Left ventricle myocardium superior (tissue), 1 donor: ENCODE measurements at regions not wholly inside any gene's neighbourhood (a gene's known extent, or its start where the extent isn't known, plus 50 kb on each side); places are given as distances from the start of the nearest gene placed in this dataset.

Source experiments
- ATAC-seq: fragments of 200-7000 bp; cut with Tn5 transposase; one replicate; pipeline ENCODE4 v1.9.1; 2020; ENCODE audit warnings: mild to moderate bottlenecking, moderate library complexity
- DNase-seq: peaks from one replicate; pipeline ENCODE4 v3.0.0-alpha.2; 2020
- intact Hi-C: fragments of 100-400 bp; cut with micrococcal nuclease; formaldehyde crosslinking; loops from one replicate; pipeline ENCODE4 v1.11.0; 2022
- donor health status: DM: no; HTN: yes; CAD: no; lungs with severe emphysema.

DNA sequence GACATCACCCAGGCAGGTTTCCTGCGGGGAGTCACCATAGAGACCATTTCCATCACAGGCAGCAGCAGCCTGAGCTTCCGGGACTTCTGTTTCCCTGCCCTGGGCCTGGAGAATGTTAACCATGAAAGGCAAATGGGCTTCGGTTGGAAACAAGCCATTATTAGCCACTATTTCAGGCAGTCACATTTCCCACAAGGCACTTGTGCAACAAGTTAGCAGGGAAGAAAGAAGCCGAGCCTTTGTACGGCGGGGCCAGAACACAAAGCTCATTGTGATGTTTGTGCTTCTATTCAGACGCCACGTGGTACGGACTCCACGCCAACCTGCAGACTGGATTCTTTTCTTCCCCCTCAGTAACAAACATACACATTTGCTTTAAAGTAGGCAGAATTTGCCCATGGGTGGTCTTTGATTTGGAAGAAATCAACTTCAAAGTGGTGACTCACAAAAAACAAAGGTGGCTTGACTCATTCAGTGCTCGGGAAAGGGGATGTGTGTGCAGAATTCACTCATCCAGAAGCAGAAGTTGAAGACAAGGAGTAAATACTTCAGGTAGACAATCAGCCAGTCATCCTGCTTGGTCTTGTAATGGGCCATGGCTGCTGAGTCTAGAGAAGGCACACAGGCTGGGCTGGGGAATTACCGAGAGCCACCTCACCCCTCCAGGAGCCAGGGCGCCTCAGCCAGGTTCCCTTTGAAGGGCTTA, 154.2 kb upstream of the PRMT8 start:
- peak; percentile 62 for ATAC-seq
- no peak for DNase-seq
- intact Hi-C loops, result no loop called here

DNA sequence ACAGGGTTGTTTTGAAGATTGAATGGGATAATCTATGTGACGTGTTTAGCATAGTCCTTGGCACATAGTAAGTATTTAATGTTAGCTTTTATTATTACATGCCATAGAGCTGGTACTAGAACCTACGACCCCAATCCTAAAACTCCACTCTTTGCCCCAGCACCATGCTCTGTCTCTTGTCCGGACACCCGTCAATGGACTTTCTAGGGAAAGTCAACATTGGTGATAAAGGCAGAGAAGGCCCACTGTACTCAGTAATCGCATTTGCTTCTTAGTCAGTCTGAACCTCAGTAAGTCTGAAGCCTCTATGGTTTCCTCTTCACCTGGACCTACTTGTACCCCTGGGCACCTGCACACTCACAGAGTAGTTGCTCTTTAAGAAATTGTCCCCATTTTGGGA, 153.1 kb upstream of the PRMT8 start:
- no peak for ATAC-seq
- no peak for DNase-seq
- intact Hi-C loops, result no loop called here

DNA sequence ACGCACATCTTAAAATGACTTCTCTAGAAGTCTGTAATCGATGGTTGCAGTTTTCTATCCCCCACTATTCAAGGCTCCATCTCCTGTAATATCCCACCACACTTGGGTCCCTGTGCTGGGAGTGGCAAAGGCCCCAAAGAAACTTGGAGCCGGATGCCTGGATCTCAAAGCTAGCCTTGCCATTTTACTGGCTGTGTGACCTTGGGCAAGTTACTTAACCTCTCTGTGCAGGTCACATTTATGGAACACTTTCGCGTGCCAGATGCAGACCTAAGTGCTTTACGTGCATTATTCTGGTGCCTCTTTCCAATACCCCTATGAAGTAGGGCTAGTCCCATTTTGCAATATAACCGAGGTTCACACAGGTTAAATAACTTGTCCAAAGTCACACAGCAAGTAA, 151.8 kb upstream of the PRMT8 start:
- ATAC-seq (no peak), DNase-seq (no peak)
- intact Hi-C loops, result no loop called here

DNA sequence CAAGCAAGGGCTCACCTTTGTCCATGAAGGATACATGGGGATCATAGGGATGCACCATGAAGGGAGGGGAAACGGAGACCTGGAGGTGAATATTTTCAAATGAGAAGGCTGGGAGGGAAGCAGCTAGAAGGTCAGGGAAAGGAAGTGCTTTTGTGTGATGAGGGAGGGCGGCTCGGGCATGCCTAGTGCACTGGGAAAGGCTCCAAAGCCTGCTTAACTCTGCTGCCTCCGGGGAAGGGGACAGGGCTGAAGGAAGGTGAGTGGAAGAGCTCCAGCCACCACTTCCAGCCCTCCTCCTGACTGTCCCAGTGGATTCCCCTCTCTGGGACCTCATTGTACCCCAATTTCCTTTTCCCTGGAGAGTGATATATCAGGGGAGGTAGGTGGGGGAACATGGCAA, 149.4 kb upstream of the PRMT8 start:
- no peak for DNase-seq
- ATAC-seq, result peak; percentile 78
- intact Hi-C loops, result no loop called here

DNA sequence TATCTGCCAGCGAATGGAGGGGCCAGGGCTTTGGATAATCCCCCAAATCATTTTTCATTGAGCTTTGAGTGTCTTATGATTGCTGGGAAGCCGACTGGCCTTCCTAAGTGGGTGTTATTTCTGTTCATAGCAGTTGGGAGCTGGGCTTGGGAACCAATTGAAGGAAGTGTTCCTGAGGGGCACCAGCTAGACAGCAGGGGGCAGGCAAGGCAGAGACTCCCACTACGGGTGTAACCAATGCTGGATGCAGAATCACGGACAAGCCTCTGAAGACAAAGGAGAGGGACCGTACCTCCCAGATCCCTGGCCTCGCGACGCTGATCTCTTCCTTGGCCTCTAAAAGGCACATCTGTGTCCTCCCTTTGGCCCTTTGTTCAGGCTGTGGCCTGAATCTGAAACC, 149.0 kb upstream of the PRMT8 start:
- ATAC-seq (peak; percentile 93), DNase-seq (peak; percentile 66)
- intact Hi-C loops, result no loop called here

DNA sequence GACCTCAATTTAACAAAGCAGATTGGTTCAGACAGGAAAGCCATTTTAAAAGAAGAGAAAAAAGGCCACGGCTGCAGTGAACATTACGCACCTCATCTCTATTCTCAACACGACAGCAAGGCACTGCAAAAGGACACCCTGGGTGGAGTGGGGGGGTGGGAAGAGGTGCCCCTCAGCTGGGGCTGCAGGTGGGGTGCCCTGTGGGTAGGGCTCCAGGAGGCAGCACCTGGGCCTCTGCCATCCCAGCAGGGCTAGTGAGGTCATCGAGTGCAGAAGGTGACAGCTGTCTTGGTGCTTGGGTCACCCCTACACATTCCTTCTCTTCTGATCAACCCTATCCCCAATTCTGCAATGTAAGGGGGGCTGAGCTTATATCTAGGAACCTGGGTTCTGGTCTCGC, 142.9 kb upstream of the PRMT8 start:
- intact Hi-C loops, result no loop called here
- ATAC-seq (no peak), DNase-seq (no peak)

DNA sequence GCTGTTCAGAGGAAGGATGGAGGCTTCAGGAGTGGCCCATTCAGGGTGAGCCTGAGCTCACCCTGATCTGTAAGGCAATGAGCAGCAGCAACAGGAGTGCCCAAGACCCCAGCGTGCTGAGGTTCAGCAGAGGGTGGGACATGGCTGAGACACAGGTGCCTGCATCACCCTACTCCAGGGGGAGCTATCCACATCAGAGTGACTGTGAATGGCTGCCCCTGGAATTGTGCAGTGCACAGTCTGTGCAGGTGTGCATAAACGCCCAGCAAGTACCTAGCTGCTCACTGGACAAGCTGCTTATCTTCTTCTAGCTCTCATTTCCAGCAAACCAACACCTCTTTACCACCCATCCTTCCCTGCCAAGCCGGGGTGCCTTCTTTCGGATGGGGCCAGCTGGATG, 140.6 kb upstream of the PRMT8 start:
- DNase-seq (no peak), ATAC-seq (no peak)
- intact Hi-C loops, result no loop called here

DNA sequence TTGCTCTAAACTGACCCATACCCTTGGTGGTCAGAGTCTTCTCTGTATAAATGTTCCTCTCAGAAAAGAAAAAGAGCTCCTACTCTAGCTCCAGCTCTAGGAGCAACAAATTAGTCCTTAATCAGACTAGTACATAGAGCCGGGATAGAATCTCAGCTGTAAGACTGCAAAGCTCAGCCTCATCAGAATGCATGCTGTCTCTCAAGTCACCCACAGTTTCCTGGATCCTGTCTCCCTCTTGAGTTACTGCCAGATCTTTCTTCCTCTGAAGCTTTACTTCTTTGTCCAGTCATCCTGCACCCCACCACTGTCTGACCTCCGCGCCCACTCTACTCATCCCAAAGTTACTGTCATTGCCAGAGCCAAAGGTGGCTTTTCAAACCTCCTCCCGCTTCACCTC, 139.3 kb upstream of the PRMT8 start:
- intact Hi-C loops, result no loop called here
- ATAC-seq, result no peak
- no peak for DNase-seq

DNA sequence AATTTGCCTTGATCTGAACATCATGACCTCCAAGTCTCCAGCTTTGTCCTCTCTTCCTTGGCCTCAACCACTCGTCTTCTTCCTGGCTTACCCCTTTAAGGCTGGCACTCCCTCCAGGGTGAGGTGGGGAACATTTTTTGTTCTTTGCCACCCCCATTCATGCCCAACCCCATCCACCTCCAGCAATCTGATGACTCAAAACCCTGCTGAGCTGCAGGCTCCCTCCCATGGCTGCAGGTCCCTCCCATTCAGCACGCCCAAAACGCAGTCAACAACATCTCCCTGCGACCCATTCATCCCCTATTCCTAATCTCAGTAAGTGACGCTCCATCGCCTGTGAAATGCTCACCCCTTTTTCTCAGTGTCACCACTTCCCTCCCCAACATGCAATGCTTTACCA, 138.8 kb upstream of the PRMT8 start:
- DNase-seq, result no peak
- no peak for ATAC-seq
- intact Hi-C loops, result no loop called here

DNA sequence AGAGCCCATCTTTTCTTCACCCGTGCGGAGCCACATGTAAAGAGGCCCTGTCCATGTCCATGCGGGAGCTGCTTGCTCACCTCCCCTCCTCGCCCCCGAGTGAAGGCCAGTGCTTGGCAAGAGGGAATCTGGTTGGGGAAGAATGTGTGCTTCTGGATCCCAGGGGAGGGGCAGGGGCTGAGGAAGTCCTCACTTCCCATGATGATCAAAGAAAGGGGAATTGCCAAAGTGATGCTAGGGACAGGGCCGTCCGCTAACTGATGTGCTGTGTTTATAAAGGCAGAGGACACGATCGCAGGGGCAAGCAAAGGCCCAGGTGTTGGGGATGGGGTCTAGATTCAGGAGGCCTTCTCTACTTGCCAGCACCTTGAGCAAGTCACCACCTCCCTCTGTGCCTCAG, 137.4 kb upstream of the PRMT8 start:
- ATAC-seq (no peak), DNase-seq (no peak)
- intact Hi-C loops, result no loop called here

DNA sequence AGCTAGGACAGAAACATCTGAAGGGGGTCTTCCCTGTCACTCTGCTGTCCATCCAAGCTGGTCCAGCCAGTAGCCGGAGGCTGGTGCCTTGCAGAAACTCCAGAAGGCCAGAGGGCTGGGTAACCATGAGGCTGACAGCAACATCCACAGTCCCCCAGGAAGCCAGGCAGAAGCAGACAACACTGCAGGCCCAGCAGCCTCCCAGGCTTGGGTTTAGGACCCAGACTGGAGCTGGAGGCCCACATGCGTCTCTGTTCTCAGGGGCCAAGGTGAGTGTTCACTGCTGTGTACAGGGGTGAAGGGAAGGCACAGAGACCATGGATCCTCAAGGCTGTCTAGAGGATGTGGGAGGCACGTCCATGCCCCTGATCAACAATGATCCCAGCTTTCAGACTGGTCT, 136.4 kb upstream of the PRMT8 start:
- no peak for ATAC-seq

DNA sequence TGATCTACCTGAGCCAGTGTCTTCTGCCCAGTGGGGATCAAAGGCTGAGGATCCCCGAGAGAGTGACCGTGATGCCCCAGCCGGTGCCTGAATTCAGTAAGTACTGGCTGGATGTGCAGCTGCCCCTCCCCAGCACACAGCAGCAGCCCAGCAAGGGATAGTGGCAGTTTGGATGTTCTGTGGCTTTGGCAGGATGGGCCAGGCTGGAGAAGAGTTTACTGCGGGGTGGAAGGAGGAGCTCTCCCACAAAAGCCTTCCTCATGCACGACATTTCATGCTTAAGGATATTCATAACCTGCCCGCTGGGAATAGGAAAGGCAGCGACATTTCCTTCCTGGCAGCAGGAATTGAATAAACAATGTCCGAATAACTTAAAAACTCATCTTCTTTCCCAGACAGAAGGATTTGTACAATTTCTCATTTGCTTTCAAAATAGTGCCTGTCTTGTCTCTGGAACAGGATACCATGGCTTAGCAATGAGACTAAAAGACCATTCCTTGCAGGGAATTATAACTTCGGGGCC, 135.6 kb upstream of the PRMT8 start:
- no peak for DNase-seq
- intact Hi-C loops, result no loop called here
- no peak for ATAC-seq

More for the DNA sequence above, 136.4 kb upstream of the PRMT8 start:
- no peak for DNase-seq
- intact Hi-C loops, result no loop called here

DNA sequence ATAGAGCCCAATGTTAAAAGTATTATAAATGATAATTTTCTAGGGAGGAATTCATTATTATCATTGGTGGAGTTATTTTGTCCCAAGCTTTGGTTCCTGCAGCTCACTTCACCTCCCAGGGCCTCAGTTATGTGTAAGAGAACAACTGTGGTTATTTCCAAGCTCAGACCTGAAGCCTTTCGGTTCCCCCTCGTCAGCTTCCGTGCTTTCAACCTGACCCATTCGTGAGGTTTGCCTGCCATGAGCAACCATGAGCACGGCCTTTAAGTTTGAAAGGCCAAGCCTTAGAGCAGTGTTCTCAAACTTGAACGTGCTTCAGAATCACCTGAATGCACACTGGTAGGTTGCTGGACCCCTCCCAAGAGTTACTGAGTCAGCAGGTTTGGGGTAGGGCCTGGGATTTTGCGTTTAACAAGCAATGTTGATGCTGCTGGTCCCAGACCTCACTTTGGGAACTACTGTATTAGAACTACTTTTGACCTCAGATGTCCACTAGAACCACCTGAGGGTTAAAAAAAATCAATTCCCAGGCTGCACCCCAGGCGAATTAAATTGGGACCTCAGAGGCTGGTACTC, 133.0 kb upstream of the PRMT8 start:
- no peak for DNase-seq
- ATAC-seq, result no peak
- intact Hi-C loops, result no loop called here

DNA sequence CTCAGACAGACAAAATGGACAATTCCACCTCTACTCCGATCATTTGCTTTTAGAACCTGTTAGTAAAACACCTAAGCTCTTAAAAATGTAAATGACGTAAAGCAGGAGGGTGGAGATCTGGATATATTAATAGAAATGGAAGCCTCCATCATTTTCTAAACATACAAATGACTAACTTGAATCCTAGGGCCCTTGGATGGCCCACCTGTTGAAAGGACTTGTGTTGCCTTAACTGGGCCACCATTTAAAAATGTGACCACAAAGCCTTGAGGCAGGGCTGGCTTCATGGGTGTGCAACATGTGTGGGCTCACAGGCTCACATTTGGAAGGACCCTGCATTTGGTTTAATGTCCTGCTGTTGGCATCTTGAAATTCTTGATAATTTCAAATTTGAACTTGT, 131.5 kb upstream of the PRMT8 start:
- intact Hi-C loops, result no loop called here

DNA sequence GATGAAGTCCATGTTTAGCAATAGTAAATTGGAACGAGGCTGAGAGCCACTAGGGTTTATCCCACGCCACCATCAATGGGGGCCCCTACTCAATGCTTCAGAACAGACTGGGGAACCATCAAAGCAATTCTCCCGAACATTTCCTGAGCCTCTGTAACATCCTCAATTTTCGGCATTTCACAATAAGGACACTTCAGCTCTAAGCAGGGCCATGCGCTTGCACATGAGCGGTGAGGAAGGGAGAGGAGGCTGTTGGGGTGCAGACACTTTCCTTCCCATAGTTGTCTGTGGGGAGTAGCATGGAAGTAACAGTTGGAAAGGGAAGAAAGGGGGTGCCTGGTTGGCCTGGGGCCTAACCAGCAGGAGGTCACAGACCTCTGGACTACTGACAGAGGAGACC, 129.9 kb upstream of the PRMT8 start:
- DNase-seq (no peak), ATAC-seq (no peak)
- intact Hi-C loops, result no loop called here

More for the DNA sequence above, 131.5 kb upstream of the PRMT8 start:
- ATAC-seq, result no peak
- no peak for DNase-seq

DNA sequence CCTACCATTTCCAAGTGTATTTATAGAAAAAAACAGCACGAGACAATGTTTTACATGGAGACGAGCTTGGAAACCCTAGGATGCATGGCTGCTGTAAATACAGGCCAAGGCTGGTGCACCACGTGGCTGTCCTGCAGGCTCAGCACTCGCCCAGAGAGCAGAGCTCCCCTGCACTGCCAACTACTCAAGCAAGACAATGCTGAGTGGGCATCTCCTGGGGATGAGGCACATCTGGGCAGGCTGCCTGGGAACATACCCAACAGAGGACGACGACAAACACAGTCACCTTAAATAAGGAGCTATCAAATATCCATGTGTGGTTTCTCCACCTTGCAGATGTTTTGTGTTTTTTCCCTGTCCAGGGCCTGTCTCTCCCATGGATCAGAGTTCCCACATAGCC, 128.3 kb upstream of the PRMT8 start:
- no peak for DNase-seq
- ATAC-seq, result no peak
- intact Hi-C loops, result no loop called here

DNA sequence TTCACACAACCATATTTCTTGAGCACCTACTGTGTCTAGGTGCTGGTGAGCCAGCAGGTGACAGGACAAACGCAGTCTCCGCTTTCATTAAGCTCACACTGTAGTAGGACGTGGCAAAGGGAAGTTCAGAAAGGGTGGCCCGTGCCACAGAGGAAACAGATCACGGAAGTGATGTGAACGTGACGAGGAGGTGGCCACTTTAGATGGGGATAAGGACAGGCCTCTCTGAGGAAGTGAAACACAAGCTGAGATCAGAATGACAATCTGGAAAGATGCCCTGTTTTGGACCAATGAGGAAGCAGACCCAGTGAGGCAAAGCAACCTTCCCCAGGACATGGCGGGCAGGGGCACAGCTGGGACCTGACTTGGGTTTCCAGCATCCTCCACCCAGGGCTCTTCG, 127.4 kb upstream of the PRMT8 start:
- ATAC-seq, result peak; percentile 44
- intact Hi-C loops, result no loop called here
- no peak for DNase-seq

DNA sequence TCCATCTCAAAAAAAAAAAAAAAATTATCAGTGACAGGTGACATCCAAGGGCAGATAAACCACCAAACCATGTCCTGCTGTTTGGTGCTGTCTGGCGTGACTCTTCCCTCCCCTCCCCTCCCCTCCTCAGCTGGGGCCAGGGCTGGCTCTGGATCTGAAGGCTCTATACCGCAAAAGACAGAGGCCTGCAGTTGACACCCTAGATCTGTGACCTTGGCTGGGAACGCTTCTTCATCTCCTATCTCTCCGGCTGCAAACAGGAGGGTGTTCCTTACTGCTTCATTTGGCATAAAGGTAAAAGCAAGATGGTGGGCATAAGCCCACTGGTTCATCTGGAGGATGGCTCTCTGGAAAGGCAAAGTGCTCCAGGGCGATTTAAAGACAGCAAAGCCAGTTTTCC, 126.8 kb upstream of the PRMT8 start:
- DNase-seq (no peak), ATAC-seq (no peak)
- intact Hi-C loops, result no loop called here

DNA sequence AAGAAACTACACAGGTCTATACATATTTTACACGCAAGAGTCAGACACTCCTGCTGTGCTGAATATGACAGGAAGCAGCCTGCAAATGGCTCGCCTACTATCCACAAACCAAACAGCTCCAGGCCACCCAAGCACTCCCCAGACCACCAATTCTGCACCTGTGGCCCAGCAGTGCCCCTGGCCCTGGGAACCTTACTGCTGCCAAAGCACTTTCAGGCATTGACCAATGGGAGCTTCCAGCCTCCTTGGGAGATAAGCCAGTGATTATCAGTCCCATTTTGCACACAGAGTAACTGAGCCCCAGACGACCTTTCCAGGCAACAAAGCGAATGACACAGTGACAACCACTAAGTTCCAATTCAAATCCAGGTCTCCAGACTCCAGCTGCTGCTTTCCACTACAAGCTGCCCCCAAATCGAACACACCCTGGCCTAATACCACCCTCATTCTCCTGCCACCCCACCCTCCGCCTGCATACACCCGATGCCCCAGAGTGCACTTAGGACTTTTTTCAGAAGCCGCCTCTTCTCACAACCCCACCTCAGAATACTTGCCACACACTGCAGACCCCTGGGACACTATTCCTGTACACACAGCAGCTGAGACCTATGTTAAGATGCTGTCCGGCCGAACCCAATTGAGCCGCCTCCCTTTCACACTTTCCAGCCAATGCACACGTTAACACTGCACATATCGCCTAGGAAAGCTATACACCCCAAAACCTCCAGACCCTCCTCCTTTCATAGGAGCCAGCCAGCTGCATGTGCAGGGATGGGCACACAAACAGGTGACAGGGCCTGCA, 126.1 kb upstream of the PRMT8 start:
- no peak for DNase-seq
- intact Hi-C loops, result no loop called here
- ATAC-seq, result no peak
